A549 (cell line): ENCODE measurements at regions not wholly inside any gene's neighbourhood (a gene's known extent, or its start where the extent isn't known, plus 50 kb on each side); places are given as distances from the start of the nearest gene placed in this dataset.

Experiments used
- JUN ChIP-seq, 2 experiments: fragments of >200 bp; sonication (Bioruptor Twin); formaldehyde crosslinking; IDR thresholded peaks; 2 replicates in 1 of 2; 3 replicates in 1 of 2; pipeline ENCODE4 v1.6.1; 2016 to 2017
- SMC3 ChIP-seq: fragments of >200 bp; sonication (Bioruptor Twin); formaldehyde crosslinking; IDR thresholded peaks from 3 replicates; pipeline ENCODE4 v1.6.1; 2018; ENCODE audit warnings: inconsistent platforms
- TF ChIP-seq, protein P1 (sequence below): IDR thresholded peaks from 2 replicates; pipeline ENCODE4 v1.6.1; 2012

GRCh38 chr14:71602524-71602923 lies 329.7 kb upstream of the RGS6 start:
- TF ChIP-seq, protein P1, sequence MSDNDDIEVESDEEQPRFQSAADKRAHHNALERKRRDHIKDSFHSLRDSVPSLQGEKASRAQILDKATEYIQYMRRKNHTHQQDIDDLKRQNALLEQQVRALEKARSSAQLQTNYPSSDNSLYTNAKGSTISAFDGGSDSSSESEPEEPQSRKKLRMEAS: no peak
- TF ChIP-seq SMC3 (no peak), JUN (IDR thresholded peaks at IDR 0.05) (no peak)
